ENCODE measurements at regions not wholly inside any gene's neighbourhood (a gene's known extent, or its start where the extent isn't known, plus 50 kb on each side); places are given as distances from the start of the nearest gene placed in this dataset.

DNA sequence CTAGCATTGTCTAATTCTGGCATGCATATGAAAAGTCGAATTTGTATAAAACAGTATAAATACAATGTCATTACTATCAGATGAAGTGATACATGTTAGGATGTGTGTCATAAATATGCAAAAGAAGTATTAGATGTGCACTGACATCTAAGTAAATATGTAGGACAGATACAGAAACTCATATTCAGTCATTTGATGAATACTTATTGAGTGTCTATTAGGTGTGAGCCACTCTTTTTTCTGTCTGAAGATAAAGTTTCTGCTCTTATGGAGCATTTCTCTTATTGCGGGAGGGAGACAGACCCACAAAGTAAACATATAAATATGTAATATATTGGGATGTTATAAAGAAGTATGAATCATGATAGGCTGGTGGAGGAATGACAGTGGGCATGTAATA, 426.6 kb upstream of the B3GALT2 start:
- no peak for DNase-seq

DNA sequence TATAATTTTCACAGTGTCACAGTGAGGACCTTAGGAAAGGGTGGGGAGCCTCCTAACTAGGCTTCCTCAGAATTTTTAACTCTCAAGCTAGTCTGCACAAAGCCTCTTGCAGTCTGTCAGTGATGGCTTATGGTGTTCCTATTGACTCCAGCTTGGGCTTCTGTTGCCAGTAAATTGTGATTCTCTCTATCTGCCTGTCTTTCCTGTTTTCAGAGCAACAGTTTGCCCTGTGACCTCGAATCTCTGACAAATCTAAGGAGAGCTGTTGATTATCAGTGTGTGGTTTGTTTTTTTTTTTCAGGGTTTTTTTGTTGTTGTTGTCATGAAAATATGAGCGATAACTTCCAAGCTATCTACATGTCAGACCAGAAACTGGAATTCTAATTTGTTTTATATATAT, 423.2 kb upstream of the B3GALT2 start:
- DNase-seq: no peak

DNA sequence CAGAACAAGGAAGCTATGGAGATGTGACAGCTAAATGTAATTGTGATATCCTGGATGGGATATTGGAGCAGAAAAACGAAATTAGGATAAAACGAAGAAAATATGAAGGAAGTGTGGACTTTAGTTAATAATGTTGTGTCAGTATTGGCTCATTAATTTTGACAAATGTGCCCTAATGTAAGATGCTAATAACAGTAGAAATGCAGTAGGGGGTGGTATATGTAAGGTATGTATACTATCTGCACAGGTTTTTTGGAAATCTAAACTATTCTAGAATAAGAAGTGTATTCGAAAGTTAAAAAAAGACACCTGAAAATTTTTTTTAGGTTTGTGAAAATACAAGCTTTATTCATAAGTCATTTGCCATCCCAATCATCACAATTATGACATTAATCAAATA, 421.4 kb upstream of the B3GALT2 start:
- DNase-seq: no peak

DNA sequence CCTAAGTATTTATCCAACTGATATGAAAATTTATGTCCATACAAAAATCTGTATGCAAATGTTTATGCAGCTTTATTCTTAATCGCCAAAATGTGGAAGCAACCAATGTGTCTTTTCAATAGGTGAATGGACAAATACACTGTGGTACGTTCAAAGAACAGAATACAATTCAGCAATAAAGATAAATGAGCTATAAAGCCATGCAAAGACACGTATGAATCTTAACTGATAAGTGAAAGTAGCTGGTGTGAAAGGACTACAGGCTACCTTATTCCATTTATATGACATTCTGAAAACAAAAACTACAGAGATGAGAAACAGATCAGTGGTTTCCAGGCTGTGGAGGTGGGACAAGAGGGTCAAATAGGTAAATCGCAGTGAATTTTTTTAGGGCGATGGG, 419.6 kb upstream of the B3GALT2 start:
- DNase-seq: no peak

DNA sequence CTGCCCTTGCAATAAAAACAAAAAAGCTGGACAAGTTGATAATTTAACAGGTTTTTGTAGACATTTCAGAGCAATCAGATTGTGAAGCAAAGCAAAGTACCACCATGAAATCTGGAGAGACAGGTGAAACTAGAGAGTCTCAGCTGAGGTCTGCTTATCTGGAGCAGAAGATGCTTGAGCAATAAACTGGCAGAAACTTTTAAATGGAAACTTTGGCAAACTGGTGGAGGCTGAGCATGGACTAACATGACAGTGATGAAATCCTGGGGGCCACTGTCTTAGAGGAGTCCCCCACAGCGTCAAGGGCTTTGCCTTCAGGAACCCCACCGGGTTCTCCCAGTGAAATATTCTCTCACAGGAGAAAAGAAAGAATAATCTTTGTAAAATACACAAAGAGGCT, 416.3 kb upstream of the B3GALT2 start:
- DNase-seq: no peak

DNA sequence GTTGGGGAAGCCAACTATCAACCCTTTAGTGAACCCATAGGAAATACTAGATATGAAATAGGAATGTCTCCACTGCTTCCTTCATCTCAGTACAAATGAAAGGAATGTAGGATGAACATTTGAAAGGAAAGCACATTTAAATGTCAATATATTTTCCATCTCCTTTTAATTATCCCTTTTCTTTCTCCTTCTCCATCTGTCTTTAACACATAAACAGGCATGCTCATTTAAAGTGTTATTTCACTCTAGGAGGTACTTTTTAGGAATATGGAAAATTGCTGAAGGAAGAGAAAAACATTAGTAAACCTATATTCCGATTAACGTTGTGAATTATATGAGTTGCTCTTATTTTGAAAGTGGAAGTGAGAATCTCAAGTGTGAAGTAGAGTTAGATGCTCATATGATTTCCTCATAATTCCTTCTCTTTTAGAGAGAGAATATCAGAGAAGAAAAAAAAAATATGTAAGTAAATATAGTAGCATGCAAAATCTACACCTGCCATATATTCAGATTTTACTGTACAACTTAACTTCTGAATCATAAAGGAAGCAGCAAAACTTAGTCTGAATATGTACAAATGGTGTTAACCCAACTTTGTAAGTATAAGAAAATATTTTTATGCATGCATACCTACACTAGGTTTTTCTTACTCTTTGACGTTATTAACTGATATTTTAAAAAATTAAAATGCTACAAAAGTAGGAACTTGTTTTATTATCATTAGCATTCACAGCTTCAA, 406.9 kb upstream of the B3GALT2 start:
- DNase-seq: no peak

DNA sequence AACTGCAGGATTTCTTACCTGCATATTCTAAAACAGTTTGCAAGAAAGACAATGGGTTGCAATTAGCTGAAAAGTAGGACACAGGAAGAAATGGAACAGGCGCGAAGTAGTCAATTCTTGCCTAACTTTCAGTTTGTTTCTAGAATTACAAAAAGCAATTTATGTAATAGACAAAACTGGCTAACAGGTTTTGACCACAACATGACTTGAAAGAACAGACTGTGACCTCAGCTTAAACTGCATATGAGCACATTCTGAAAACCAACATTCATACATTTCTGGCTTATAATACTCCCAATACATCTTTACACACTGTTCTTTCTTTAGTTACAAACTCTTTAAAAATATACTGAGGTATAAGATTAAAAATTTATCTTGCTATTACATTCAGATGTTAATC, 405.9 kb upstream of the B3GALT2 start:
- no peak for DNase-seq

DNA sequence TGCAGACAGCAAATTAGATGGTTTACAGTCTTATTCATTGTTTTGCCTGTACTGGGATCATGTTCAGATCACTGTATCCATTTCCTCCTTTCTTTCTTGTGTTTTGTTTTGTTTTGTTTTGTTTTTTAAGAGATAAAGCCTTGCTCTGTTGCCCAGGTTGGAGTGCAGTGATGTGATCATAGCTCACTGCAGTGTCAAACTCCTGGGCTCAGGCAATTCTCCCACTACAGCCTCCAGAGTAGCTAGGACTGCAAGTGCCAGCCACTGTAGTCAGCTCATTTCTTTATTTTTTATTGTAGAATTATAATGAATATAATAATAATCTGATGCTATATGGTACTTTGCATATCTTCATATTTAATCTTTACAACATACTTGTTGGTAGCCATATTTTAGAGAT, 403.7 kb upstream of the B3GALT2 start:
- DNase-seq: no peak

DNA sequence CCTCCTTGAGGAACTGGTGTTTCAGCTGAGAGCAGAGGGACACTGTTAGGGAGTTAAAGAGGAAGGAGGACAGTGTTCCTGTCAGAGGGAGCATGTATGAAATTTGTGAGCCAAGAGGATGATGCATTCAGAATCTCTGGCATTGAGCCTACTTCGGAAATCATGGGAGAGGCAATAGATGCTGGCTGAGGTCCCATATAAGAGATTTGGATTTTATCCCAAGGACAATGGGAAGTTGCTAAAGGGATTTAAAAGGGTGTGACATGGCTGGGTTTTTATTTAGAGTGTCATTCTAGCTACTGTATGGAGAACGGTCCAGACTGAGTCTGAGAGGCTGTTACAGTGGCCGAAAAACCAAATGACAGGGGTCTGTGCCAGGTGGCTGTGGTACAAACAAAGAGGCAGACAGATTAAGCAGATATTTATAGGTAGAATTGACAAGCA, 403.2 kb upstream of the B3GALT2 start:
- no peak for DNase-seq

DNA sequence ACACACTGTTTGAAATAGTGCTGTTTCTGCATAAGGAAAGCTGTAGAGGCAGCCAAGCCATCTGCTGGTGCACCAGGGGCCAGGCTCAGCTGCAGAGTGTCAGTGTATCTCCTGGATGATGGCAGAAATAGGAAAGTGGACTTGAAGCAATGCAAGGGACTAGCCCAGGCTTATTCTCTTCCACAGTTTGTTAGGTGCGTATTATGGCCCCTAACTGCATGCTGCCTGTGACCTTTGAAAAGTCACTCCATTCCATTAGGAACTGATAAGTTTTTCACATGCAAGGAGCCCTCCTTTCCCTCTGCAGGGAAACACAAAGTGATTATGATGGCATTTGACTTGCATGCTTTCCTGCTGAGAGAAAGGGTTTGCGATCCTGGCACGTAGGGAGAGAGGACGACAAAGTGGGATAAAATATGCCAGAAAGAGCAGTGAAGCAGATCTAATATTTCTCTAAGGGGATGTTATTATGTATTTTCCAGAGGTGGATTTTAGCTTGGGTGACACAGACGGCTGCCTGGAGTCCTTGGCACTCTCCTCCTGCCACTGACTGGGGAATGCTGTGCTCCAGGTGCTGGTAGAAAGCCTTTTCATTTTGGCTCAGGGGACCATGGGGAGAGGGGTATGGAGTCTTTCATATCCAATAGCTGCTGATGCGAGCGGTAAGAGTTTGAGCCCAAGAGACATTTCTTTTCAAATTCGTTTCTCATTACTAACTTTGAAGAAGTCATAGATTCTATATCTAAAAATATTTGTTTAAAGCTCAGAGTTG, 402.1 kb upstream of the B3GALT2 start:
- DNase-seq: no peak

DNA sequence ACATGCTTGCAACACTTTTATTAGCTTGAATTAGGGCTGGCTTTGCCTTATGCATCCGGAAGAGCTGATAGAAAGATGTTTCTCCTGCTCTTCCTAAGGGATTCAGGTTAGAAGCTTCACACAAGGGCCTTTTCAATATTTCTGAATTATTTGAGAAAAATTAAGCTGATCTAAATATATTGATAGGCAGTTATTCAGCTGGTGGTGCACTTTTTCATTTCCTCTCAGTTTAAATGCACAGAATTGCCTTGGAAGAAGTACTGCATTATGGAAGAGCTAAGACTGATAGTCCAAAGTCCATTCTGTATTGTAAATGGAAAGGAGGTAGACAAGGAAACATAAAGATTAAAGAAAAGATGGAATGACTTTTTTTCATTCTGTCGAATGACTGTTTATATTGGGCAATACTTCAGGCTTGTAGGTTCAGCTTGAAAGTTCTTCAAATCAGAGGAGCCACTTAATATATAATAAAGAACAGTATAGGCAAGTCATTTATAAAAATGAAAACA, 398.4 kb upstream of the B3GALT2 start:
- no peak for DNase-seq

DNA sequence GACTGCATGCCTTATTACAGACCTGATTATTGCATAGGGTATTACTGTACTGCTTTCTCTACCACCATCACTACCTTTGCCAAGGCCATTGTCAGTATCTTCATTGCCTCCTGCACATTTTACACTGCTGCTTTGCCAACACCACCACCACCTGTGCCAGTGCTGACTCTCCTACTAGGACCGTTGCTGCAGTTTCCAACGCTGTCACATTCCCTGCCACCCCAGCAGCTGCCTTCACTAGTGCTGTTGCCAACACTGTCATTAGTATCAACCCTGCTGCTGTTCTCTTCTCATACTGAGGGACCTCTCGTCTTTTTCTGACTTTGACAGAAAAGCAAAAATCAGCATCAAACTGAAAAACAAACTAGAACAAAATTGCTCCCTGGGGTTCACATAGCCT, 394.9 kb upstream of the B3GALT2 start:
- no peak for DNase-seq

DNA sequence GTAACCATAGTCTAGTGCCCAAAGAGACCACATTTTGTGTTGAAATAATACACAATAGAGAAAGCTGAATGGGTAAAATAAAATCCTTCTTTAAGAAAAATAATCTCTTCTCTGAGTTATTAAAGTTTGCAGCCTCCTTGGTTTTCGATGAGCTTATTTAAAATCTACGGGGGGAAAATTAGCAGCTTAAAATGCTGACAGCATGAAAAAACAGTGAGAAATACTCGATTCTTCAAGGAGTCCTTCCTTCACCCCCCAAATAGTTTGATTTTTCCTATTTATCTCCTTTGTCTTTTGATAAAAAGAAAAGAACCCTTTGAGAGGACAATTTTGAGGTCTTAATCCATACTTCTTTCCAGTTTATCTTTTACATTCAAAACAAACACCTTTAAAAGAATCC, 394.0 kb upstream of the B3GALT2 start:
- DNase-seq: no peak

DNA sequence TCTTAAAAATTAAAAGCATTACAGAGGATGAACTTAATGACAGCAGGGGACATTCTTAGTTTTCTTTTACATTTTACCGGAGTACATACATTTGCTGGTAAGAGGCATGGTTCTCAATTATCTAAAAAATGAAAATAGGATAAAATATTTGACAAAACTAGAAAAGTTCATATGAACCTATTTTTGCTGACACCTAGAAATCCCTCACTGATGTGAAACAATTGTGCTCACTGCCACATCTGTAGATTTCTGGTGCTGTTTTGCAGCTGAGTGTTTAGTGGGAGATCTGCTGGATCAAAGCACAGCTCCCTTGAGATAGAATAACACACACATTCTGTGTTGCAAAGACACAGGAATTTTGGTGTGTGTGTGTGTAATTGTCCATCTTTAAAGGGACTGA, 392.9 kb upstream of the B3GALT2 start:
- no peak for DNase-seq

DNA sequence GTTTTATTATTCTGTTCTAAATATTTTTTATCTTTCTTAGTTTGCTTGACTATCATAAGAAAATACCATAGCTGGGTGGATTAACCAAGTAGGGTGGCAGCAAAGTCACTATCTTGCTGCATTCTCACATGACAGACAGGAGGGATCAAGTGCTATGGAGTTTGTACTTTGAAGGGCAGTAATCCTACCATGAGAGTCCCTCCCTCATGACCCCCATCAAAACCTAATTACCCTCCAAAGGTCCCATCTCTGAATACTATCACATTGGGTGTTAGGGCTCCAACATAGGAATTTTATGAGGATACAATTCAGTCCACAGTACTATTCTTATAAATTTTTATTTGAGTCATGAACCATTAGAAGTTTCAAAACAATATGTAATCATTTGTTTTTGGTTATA, 388.5 kb upstream of the B3GALT2 start:
- DNase-seq: no peak

DNA sequence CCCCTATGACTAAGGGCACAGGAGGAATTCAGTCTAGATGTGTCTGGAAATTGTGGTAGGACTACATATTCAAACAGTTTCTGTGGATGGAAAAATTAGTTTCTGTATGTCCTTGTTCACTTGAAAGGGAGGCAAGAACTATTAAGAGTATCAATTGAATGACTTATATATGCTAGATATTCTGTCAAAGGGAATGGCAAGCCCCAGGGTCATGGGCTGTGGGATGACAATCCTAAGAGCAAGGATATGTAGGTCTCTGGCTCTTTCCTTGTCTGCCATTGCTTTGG, 383.5 kb upstream of the B3GALT2 start:
- no peak for DNase-seq

DNA sequence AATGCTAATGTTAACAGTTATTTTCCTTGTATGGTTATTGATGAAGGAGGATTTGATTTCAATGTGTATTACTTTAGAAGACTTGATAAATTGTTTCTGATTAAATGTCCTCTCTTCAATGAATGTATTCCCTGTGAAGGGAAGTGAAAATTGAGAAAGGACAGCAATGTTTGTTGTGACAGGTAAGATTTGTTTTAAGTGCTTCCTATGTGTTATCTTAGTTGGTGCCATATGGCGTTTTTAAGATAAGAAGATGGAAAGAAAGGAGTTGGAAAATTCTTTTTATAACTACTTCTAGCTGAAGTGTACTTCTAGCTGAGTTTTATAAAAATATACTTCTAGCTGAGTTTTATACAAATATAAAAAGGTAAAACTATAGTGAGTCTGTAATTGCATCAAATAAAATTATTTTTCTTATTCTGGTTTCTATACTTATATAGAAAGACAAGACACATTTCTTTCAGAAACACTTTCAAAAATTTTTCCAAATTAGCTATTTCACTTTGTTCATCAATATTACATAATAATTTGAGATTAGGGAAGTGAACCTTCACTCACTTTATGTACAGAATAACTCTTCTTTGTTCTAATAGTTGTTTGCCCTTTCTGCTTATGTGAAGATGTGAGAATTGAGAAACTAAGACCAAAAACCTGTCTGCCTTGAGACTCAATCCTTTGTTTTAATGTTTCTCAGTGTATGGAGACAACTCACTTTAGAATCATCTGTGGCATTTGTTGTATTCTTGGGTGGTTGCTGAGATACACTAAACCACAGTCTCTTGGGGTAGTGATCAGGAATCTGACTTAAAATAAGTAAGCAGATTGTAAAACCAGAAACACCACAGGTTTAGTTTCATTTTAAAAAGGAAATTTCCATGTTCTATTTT, 382.9 kb upstream of the B3GALT2 start:
- DNase-seq: no peak

DNA sequence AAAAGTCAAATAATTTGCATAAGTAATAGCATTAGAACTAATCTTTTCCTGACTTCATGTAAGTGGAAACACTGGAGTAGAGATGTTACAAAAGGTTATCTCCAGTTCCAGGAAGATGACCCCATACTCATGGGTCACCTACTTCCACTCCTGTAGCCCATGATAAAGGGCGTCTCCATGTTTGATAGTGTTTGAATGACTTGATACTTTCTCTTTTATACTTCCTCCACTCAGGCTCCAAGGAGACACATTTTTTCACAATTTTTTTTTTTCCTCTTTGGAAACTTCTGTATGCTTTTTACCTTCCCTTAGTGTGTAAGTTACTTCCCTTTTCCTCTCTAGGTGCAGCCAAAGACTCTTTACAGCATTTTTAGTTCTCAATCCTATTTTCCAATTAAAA, 382.1 kb upstream of the B3GALT2 start:
- DNase-seq: peak; percentile 38

DNA sequence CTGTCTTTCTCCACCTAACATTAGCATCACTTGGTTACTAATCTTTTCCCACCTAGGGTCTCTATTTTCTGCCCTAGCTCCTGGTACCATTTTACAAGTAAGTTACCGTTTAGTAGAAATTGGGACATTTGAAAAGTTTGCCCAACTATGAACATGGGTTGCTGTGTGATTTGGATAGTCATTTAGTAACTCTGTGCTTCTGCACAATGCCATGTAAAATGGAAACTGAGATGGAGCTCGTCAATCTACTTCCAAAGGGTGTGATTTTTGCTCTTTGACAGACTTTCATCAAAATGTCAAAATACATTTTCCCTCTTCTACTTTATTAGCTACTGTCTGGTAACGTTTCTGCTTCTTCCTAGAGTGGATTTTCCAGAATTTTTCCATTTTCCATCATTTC, 381.5 kb upstream of the B3GALT2 start:
- DNase-seq: no peak

DNA sequence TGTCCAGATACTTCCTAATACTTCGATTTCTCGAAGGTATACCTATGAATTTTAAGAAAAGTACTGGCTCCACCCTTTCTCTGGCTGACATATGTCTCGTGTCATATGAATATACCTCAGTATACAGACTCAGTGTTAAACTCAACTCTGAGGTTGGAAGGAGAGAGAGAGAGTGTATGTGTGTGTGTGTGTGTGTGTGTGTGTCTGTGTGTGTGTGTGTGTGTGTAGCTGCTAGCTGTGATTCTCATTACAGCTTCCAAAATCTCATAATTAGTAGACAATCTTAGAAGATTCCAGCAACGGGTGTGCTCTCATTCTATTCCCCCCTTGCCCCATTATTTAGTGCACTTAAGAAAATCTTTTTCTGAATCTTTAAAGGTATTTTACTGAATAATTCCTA, 380.3 kb upstream of the B3GALT2 start:
- no peak for DNase-seq

DNA sequence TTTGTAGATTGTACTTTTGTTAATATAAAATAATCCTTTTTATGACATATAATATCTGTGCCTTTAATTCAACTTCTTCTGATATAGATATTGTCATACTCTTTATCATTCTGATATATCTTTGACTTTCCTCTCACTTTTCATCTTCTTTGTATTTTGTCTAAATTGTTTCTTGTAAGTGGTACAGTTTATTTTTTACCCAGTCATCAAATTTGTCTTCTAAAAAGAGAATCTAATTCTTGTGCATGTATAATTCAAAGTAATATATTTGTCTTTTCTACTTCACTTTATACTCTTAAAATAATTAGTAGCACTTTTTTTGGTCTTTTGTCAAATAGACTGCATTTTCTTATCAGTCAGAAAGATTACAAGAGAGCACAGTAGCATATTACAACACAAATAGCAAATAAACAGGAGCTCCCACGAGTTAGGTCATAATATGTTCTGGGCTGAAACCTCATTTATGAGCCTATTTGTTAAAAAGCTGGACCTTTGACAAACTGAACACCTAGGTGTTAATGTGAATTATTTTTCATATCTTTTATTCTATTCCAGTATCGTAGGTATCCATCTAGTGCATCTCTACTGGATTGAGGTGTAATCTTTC, 379.7 kb upstream of the B3GALT2 start:
- no peak for DNase-seq

DNA sequence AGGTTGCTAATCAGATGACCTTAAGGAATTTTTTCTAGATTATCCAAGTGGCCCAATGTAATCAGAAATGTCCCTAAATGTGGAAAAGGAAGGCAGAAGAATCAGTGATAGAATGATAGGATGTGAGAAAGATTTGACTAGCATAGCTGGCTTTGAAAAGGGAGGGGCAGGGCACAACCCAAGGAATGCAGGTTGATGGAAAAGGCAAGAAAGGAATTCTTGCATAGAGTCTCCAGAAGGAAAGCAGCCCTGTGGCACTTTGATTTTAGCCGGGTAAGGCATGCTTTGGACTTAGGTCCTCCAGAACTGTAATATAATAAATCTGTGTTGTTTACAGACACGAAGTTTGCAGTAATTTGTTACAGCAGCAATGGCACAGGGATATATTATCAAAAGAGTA, 375.7 kb upstream of the B3GALT2 start:
- DNase-seq: no peak

DNA sequence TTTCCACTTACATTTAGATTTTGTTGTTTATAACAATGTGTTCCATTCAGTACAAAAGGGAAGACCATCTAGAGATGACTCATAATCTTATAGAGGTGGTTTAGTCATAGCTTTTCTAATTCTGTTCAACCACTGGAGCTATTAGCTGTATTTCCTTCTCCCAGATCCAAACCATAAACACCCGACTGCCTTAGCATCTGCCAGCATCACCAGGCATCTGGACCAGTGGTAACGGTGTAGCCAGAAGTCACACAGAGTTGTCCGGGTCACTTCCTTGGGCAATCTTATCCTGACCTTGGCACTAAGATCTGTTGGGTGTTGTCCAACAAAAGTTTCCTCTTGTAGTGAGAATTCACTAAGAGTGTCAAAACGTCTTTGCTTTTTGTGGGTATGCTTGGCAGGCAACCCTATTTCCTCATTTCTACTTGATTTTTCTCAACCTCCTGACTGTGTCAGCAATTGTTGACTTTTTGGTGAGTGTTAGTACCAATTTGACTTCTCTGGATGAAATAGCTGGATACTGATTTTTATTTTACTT, 372.1 kb upstream of the B3GALT2 start:
- peak; percentile 80 for DNase-seq
